ENCODE measurements at regions not wholly inside any gene's neighbourhood (a gene's known extent, or its start where the extent isn't known, plus 50 kb on each side); places are given as distances from the start of the nearest gene placed in this dataset.

DNA sequence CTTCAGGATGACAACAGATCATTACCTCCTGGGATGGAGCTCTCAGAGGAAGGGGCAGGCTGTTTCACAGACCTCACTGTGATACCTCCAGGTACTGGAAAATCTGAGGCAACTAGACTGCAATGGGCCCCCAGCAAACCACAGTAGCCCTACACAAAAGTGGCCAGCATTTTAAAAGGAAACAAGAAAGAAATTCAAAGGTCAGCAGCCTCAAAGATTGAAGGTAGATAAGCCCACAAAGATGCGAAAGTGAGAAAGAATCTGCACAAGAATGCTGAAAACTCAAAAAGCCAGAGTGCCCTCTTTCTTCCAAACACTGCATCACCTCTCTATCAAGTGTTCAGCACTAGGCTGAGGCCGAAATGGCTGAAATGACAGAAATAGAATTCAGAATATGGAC, 499.5 kb upstream of the CHAC2 start:
- DNase-seq (ENCODE audit: low read depth in 4 of 4, low spot score in 1 of 4): no peak

DNA sequence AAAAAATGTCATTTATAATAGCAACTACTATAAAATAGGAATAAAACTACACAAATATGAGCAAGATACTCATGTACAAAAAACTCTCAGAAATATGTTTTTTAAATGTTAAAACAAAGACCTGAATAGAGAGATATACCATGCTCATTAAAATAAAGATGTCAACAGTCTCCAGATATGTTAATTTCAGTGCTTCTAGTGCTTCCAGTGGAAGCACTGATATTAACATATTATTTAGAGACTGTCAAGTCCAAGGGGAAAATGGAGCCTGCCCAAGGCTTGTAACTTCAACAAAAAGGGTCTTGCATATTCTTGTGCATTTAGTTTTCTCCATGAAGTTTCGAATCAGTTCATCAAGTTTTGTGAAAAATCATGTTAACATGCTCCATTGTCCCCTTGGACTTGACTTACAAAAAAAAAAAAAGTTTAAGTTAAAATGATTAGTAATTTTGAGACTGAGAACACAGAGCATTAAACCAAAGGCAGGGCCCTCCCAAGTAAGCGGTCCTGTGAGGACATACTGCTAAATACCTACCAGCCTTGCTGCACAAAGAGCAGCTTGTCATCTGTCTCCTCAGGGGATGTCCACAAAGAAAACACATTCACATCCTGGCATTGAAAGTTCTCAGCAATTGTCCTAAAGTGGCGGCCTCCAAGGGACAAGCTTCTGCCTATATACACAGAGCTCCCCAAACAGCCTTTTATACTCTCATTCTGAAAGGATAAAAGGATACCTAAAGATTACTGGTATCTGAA, 501.9 kb upstream of the CHAC2 start:
- DNase-seq (ENCODE audit: low read depth in 4 of 4, low spot score in 1 of 4): no peak

DNA sequence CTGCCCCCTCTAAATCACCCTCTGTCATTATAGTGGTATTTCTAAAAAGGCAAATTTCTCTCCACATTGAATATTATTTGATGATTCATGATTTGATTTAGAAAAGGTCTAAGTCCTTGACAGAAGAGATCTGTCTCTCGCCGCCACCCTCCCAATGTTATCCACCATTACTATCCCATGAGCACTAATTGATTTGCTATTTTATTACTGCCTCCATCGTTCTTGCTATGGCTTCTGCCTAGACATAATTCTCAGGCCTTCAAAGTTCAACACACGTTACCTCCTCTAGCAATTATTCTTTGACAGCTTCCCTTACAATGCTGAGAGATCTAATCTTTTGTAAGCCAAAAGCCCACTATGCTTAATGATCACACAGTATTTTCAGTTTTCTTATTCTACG, 507.0 kb upstream of the CHAC2 start:
- DNase-seq (ENCODE audit: low read depth in 4 of 4, low spot score in 1 of 4): no peak

DNA sequence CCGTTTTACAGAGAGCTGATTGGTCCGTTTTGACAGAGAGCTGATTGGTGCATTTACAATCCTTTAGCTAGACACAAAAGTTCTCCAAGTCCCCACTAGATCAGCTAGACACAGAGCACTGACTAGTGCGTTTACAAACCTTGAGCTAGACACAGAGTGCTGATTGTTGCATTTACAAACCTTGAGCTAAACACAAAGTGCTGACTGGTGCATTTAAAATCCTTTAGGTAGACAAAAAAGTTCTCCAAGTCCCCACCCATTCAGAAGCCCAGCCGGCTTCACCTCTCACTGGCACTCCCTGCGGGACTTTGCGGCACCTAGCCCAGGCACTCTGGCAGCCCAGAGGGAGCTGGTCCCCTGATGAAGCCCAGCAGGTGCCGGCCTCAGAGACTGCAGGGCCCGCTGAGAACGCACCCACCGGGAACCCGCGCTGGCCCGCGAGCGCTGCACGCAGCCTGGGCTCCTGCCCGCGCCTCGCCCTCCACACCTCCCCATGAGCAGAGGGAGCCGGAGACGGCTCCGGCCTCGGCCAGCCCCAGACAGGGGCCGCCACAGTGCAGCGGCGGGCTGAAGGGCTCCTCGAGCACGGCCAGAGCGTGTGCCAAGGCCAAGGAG, 508.1 kb upstream of the CHAC2 start:
- no peak for DNase-seq (ENCODE audit: low read depth in 4 of 4, low spot score in 1 of 4)

DNA sequence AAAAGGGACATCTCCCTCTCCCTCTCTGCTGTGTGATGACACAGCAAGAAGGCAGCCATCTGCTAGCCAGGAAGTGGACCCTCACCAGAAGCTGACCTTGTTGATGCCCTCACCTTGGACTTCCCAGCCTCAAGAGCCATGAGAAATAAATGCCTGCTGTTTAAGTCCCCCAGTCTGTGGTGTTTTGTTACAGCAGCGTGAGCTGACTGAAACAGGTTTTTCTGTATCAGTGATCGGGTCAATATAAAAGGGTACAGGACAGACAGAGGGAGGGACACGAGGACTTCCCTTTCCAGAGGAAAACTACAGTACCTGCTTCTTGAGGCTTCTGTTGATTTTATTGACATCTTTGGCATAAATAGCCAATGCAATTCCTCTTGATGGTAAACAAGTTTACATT, 510.3 kb upstream of the CHAC2 start:
- DNase-seq (ENCODE audit: low read depth in 4 of 4, low spot score in 1 of 4): no peak

DNA sequence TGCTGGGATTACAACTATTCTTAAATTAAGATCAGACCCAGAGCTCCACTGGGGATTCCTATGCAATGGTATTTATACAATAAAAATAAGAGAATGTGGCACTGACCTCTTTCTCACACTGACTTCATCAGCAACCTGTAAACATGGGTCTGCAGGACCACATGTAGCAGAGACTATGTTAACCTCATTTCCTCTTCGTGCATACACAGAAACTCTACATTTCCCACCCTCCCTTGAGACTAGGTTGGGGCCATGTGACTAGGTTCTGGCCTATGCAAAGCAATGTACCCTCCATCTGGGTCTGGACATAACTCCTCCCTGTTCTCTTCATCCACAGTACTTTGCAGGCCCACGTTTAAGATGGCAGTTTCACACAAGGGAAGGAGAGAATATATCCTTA, 514.4 kb upstream of the CHAC2 start:
- no peak for DNase-seq (ENCODE audit: low read depth in 4 of 4, low spot score in 1 of 4)

DNA sequence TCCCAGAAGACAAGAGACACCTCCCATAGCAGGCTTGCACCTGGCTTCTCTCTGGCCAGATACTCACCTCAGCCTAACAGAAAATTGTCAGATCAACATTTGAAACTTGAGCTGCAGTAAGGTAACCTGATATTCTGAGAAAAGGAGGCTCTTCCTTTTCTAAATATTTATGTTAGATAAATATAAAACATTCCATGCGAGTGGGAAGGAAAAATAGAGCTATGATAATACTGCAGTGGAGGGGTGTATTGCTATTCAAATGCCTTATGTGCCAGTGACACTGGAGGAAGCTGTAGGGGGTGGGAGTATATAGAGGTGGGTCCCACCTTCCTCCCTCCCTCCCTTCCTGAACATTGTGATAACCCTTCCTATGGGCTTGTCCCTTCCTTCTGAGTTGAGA, 515.5 kb upstream of the CHAC2 start:
- DNase-seq (ENCODE audit: low read depth in 4 of 4, low spot score in 1 of 4): no peak

DNA sequence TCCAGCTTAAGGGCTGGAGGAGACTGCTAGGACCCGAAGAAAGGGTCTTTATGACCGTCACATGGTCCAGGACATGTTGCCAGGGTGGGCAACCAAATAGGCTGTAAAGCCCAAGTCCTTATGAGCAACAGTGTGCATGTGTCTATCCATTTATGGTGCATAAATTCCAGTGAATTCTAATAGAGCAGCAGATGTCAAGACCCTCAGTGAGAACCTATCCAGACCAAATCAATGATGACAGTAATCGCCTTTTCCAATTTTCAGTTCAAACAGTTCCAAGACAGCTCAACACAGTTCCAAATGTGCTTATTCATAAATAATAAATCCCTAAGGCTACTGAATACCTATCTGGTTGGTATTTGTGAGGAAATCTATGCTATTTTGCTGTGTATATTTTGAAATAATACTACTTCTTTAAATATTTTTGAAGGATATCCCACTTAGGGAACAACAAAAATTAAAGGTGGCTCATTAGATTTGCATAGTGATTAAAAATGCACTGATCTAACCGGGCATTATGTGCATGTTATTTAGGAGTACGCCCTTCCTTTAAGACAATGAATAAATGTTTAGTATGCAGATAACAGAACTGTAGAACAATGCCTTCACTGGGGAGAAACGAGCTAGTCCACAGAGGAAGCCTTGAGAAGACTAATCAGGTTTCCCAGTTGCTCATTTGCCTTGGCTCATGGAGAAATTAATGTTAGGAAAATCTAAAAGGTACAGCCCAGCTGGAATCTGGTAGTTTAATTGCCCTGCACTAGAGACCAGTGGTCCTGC, 519.5 kb upstream of the CHAC2 start:
- no peak for DNase-seq (ENCODE audit: low read depth in 4 of 4, low spot score in 1 of 4)

DNA sequence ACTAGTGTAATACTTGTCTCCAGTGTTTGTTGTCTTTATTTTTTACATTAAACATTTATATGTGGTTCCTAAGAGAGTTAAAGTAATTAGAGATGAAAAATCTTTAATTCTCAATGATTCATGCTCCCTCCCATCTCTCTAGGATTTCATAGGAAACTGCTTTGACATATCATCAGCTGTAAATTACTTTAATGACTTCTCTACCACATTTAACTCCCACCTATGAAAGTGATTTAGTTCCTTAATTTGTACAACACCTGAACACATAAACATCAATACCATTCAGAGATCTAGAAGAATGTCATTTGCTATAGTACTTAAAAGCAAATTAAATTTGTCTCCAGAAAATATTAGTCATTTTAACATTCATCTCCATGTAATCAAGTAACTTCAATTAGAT, 524.2 kb upstream of the CHAC2 start:
- no peak for DNase-seq (ENCODE audit: low read depth in 4 of 4, low spot score in 1 of 4)

DNA sequence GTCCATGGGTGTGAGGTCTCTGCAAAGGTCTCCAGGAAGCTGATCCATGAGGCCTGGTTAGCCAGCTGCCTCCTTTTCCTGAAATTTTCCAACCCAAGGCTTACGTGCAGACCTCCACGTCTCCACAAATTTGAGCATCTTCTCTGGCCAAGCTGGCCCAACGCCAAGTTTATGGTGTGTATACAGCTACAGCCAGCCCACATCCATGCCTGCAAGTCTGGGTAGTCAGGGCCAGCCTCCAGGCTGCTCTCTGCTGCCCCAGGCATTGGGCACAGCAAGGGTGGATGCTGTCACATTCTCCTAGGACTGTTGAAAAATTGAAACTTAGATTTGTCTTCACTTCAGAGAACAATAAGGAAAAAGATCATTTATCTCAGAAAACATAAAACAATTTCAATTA, 525.5 kb upstream of the CHAC2 start:
- no peak for DNase-seq (ENCODE audit: low read depth in 4 of 4, low spot score in 1 of 4)

DNA sequence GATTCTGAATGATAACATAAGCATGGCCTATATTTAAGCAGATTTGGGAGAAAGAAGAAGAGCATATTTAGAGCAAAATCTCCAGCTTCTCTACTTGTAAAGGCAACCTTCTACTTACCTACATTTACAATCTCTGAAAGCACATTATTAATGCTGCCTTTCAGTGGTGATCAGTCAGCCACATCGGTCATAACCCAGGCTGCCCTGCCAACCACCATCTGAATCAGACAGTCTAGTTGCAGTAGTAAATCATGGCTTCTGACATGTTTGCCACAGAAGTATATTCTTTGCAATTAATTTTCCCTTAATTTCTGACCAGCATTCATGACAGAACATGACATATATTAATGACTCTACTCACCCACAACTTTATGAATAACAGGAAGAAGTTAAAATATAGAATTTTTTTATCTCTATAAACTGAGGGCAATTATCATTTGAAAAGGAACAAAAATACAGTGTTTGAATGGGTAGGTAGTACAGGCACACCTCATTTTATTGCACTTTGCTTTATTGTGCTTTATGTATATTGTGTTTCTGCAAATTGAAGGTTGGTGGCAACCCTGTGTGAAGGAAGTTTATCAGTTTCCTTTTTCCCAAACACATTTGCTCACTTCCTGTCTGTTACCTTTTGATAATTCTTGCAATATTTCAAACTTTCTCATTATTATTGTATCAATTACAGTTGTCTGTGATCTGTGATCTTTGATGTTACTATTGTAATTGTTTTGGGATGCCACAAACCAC, 531.6 kb upstream of the CHAC2 start:
- no peak for DNase-seq (ENCODE audit: low read depth in 4 of 4, low spot score in 1 of 4)

DNA sequence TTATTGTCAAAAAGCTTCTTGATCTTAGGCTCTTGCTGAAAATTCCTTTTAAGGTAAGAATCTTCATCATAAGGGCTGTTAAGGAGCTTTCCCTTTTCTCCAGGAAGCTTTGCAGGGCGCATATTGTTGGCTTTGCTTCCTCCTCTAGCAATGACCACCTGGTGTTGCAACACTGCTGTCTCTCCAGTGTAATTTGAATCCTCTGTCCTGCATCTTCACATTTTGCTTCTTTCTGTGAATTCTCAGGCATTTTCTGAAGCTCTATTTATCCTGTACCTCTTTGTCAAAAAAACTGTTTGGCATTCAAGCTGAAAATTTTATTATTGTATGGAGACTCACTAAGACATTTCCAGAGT, 533.1 kb upstream of the CHAC2 start:
- no peak for DNase-seq (ENCODE audit: low read depth in 4 of 4, low spot score in 1 of 4)

DNA sequence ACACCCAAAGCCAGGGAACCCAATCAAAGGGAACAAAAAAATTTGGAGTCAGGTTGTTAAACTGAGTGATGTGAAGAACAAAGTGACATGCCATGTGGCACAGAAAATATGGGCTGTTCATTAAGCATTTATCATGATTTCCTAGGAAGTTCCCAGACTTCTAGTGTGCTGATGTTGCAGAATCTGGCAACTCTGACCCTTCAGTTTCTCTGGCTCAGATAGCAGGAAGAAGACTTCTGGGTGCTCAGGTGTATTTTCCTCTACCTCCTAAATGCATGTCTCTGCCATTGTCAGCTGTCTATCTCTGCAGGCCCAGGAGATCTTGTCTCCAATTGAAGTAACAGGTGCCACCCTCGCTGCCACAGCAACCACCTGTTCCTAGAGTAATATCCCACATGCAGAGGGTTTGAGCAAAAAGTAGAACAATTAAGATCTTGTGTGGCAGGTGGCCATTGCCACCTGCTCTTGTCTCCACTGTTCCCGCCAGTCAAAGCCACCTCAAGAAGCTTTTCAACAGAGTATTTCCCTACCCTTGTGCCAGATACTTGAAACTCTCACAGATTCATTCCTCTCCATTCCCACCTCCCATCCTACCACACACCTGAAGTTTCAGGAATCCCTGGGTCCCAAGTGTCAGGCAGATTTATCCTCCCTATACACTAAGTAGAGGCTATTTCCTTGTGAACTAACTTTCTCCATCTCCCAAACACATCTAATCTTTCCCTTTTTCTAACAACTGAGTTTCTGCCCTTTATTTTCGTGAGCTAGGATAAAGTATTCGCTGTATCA, 533.7 kb upstream of the CHAC2 start:
- no peak for DNase-seq (ENCODE audit: low read depth in 4 of 4, low spot score in 1 of 4)

DNA sequence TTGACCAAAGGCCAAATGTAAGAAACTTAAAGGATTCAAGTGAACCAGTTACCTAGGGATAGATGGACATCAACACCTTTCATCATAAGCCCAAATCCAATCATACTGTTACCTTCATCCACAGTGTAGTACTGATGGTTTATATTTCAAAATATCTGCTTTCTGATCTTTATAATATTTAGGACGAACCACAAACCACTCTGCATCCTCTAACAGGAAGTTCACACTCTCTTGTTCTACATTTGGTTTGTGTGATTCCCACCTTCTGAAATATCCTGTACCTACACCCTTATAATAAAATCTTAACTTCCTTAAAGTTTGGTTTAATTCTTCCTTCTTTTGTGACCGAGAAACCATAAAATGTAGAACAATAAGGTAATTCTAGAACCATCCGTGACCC, 535.7 kb upstream of the CHAC2 start:
- DNase-seq (ENCODE audit: low read depth in 4 of 4, low spot score in 1 of 4): no peak

DNA sequence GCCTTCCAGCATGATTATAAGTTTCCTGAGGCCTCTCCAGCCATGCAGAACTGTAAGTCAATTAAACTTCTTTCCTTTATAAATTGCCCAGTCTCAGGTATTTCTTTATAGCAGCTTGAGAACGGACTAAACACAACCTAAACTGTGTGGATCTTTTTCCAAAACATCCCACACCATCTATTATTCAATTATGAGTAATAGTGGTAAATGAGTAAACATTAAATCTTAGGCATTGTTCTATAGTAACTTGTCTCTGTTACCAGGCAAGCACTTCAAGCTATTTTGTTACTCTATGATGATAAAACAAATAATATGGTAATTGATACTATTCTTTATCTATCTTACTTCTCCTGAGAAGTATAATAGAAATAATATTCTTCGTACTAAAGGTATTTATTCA, 536.9 kb upstream of the CHAC2 start:
- no peak for DNase-seq (ENCODE audit: low read depth in 4 of 4, low spot score in 1 of 4)

DNA sequence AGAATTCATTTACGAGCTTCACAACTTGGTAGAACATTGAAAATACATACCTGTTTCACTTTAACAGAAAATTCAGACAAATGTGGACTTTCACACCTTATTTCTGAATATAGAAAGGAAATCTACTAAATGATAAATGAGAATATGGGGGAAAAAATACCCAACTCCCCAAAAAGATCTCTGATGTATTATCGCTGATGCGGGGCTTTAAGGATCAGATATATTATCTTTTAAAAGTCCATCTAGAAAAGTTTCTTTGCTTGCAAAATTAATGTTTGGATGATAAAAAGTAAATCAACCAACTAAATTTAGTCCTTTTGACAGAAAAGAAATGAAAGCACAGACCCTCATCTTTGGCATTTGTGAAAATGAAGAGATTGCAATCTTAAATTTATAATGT, 540.1 kb upstream of the CHAC2 start:
- no peak for DNase-seq (ENCODE audit: low read depth in 4 of 4, low spot score in 1 of 4)

DNA sequence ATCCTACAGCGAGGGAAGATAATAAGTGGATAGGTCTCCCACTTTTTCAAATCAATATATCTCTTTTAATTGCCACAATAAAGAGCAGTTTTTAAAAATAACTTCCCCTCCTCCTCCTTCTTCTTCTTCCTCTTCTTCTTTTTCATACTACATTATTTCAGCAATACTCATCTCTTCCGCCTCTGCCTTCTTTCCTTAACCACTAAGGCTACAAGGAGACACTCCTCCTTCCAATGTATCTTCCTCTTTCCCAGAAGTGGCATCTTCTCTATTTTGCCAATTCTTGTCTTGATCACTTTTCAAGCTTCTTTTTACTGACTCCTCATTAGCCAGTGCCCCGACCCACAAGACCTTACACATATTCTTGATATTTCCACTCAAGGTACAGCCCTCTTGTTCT, 546.6 kb upstream of the CHAC2 start:
- DNase-seq (ENCODE audit: low read depth in 4 of 4, low spot score in 1 of 4): no peak

DNA sequence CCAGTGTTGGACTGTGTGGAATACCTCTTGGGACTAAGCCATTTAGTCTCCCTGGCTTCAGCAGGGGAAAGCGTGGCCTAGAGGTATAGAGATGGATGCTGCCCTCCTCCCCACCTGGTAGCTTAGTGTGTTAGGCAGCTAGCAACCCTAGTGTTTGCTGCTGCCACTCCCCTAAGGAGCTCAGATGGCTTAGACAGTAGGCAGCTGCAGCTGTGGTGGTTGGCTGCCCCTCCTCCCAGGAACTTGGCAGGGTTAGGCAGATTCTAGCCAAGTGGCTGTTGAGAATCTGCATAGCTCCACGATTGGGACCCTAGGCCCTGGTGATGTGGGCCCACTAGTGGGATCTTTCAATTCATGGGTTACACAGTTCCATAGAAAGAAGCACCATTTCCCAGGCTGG, 550.4 kb upstream of the CHAC2 start:
- DNase-seq (ENCODE audit: low read depth in 4 of 4, low spot score in 1 of 4): no peak

DNA sequence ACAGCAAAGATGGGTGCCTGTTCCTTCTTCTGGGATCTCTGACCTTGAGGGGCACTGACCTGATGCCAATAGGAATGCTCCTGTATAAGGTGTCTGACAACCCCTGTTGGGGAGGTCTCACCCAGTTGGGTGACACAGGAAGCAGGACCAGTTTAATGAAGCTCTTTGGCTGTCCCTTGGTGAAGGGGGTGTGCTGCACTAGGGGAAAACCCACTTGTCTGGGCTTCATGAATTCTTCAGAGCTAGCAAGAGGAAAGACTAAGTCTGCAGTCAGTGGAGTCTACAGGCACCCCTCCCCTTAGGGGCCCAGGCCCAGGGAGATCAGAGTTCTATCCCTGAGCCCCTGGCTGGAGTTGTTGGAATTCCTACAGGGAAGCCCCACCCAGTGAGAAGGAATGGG, 550.8 kb upstream of the CHAC2 start:
- DNase-seq (ENCODE audit: low read depth in 4 of 4, low spot score in 1 of 4): no peak

DNA sequence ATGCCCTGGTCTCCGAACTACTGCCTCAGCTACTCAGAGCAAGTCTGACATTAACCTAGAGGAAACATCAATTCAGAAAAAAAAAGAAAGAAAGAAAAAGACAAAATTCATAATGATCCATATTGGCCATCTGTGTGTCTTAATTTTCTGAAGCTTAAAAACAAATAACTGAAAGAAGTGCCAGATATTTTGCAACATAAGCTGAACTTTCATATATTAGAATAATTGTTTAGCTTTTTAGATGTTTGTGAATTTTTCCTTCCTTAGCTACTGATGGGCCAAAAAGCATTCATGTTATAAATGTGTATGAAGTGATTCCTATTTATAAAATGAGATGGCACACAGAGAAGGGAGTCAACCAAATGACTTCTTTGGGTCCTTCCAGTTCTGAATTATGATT, 555.0 kb upstream of the CHAC2 start:
- no peak for DNase-seq (ENCODE audit: low read depth in 4 of 4, low spot score in 1 of 4)

DNA sequence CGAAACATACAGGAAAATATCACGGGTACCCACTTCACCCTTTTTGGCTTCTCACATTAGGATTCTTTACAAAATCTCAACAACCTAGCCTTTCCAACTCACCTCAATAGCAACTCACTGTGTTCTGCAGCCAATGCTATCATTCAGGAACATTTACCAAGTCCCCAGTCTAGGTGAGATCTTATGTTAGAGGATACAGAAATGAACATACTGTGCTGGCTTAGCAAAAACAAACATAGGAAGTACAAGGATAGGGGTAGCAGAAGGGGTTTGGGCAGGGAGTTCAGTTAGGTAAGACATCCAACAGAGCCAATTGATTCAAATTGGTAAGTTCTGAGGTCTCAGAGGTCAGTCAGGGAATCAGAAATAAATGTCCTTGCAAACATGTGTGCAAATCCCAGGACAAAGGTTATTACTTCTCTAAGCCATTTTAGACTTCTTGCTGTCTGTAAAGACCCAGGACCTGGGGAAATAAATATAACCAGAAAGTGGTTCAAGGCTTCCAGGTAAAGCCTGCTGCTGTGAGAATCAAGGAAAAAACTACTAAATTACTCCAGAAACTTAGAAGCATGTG, 556.3 kb upstream of the CHAC2 start:
- no peak for DNase-seq (ENCODE audit: low read depth in 4 of 4, low spot score in 1 of 4)

Data from stimulated activated CD4-positive, alpha-beta T cell treated with anti-CD3 and anti-CD28 coated beads, Interleukin-1b, Interleukin-23, amount 100 ng/mL, for 24 hours (primary cell).